HG02571 (cell line): ENCODE measurements at regions not wholly inside any gene's neighbourhood (a gene's known extent, or its start where the extent isn't known, plus 50 kb on each side); places are given as distances from the start of the nearest gene placed in this dataset.
"Not testable (repeated sequence)": the region's sequence is repeated elsewhere in the genome, so short reads cannot be mapped to it uniquely, and the experiment has no call there.

ENCODE experiments used
- ATAC-seq: cut with Tn5 transposase; IDR thresholded peaks from one replicate; pipeline ENCODE4 v1.9.1; 2021; ENCODE audit warnings: mild to moderate bottlenecking, moderate library complexity; ENCODE audit not compliant: unreplicated experiment

DNA sequence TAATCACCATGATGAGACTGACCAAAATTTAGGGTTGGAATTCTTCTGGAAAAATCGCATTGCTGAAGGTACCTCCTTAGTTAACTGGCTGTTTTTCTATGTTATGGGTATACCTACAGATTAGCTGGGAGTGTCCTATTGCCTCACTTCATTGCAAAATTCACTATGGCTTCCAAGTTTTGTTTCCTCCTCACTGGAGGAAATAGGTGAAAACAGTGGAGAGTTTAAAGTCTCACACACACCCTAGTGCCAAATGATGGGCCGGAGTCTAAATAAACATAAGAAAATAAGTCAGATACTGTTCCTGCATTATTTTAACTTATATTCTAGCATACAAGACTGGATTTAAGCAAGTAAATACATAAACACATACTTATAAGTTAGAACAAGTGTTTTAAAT, 98.2 kb downstream of the AHR start:
- no peak for ATAC-seq

GRCh38 chr7:17401791-17402627, 103.6 kb downstream of the AHR start:
- ATAC-seq: peak; percentile 53

DNA sequence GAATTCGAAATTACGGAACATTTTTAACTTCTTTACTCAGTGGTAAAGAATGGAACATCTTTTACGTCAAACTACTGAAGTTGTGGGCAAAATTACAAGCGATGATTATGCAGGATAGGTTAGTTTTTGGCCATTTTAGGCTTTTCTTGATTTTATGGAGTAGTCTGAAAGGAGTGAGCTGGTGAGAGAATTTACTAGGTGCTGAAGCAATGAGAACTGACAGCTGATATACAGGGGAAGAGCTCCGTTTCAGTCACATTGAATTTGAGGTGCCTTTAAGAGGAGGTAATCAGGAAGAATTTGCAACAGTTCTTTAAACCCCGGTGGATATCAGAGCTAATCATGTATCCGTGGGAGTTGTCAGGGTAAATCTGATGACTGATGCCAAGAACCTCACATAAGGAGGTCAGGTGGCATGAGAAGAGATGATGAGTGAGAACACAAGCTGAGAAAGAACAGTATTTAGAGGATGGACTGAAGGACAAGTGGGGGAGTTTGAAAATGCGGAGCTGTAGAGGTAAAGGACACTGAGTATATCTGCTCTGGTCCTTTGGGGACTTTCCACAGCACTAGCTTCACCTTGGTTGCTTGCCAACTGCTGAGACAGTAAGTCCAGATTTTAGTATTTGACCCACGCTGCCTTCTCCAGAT, 104.3 kb downstream of the AHR start:
- ATAC-seq: peak; percentile 83

DNA sequence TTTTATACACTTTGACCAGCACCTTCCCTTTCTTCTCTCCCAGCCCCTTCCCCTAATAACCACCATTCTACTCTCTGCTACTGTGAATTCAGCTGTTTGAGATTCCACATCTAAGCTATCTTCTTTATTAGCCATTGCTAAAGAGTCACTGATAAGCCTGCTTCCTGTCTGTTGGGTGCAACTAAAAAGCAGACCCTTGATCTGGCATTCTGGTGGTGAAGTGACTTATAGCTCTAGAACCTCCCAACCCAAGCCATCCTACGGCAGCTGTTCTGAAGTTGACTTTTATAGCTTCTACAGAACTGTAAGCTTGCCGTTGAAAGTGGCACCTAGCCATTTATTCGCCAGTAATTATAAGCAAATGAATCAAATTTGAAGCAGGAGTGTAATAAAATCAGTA, 105.6 kb downstream of the AHR start:
- ATAC-seq: no peak

- no peak for ATAC-seq
Measured at GRCh38 chr7:17405786-17406185, 107.3 kb downstream of the AHR start.

DNA sequence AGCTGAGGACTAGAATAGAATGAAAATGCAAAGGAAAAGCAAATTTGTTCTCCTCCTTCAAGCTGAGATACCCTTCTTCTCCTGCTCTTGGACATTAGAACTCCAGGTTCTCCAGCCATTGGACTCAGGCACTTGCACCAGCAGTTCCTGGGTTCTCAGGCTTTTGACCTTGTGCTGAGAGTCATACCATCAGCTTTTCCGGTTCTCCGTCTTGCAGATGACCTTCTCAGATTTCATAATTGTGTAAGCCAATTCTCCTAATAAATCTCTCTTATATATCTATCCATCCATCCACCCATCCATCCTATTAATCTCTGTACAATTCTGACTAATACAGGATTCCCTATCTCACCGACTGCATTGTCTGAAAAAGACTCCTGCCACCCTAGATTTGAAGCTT, 108.3 kb downstream of the AHR start:
- no peak for ATAC-seq

DNA sequence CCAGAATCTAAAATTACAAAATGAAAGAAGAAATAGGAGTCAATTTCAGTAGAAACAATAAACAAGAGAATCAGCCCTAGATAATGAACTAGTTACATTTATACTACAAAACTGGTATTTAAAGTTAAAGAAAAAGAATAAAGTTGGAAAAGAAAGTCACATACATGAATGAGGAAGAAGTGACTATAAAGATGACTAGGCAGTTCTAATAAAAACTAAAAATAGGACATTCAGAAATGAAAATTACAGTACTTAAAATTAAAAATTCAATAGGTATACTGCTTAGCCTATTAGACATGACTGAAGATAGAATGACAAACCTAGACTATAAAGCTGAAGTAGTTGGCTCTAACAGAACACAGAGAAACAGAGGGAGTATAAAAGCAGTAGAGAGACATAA, 108.8 kb downstream of the AHR start:
- no peak for ATAC-seq

DNA sequence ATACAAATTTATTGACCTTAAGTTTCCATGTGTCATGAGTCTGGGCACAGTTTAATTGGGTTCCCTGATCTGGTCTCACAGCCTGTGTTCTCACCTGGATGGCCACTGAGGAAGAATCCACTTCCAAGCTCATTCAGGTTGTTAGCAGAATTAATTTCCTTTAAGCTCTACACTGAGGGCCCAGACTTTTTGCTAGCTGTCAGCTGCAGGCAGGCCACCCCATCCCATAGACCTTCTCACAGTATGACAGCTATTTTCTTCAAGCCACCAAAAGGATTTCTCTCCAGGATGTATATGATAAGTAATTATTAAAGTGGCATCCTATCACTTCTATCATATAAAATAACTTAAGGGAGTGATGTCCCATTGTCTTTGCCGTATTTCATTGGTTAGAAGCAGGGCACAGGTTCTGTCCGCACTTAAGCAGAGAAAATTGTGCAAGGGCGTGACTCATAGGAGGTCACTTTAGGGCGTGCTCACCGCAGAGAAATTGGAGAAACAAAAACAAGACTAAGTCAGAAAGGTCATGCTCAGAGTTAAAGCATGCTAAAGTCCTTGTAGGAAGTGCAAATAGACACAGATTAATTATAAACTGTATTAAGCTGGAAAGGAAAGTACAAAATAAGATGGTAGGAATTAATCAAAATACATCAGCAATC, 109.9 kb downstream of the AHR start:
- no peak for ATAC-seq

DNA sequence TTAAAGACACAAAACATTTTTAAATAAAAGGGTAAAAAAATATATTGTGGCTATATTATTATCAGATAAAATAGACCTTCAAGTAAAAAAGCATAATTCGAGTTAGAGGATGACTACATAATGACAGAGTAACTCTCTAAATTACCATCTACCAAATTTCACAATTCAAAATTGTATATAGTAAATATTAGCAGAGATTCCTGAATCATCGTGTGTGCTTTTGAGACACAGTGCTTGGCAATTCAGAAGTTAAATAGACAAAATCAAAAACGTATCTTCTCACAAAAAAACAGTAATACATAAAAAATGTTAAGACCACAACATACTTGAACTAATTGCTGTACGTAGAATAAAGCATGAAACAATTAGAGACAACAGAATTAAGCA, 110.4 kb downstream of the AHR start:
- ATAC-seq: no peak

DNA sequence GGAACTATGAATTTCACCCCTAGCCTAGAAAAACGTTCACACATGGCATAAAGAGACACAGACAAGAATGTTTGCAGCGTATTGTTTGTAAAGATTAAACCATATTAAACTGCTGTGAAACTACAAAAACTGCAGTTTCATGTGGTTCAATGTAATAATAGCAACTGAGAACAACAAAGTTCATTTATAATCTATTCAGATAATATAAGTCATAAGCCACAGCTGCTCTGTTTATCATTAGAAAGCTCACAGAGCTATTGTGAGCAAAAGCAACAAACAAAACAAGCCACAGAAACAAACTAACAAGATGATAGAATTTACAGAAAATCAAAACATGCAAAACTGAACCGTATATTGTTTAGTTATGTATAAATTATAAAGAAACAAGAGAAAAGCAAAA, 113.5 kb downstream of the AHR start:
- peak; percentile 87 for ATAC-seq

DNA sequence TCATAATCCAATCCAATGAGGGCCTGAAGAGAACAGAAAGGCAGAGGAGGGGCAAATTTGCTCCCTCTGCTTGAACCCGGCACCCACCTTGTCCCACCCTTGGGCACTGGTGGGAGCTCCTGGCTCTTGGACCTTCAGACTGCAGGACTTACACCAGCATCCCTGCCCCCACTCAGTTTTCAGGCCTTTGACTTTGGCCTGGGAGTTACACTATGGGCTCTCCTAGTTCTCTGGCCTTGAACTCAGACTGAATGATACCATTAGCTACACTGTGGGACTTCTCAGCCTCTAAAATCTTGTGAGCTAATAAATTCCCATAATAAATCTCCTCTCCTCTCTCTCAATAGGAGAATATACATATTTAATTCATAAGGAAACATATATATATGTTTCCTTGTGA, 114.4 kb downstream of the AHR start:
- ATAC-seq: no peak

DNA sequence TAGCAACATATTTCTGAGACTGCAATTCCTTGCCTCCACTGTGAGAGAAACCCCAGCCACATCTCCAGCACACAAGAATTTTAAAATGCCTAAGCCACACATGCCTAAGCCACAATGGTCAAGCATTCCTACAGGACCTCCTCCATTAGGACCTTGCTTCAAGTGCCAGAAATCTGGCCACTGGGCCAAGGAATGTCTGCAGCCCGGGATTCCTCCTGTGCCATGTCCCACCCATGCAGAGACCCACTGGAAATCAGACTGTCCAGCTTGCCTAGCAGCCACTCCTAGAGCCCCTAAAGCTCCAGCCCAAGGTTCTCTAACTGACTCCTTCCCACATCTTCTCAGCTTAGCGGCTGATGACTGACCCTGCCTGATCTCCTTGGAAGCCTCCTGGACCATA, 117.5 kb downstream of the AHR start:
- ATAC-seq: no peak

GRCh38 chr7:17420308-17421015, 122.0 kb downstream of the AHR start:
- ATAC-seq: not testable (repeated sequence)

DNA sequence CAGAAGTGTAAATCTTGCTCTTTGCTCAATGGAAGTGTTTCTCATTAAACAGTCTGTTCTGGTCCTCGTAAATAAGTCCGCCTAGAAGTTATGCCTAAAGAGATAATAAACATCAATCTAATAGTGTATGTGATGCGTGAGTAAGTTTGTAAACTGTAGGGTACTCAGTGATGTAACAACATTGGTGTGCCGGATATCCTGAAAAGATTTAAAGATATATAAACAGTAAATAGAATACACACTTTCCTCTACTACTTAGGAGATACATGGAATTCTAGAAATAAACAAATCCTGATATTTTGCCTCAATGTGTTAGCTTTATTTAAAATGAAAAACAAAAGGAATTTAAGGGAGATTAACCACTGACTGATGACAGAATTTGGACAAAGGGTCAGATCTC, 123.5 kb downstream of the AHR start:
- no peak for ATAC-seq

GRCh38 chr7:17422966-17423365, 124.5 kb downstream of the AHR start:
- no peak for ATAC-seq

DNA sequence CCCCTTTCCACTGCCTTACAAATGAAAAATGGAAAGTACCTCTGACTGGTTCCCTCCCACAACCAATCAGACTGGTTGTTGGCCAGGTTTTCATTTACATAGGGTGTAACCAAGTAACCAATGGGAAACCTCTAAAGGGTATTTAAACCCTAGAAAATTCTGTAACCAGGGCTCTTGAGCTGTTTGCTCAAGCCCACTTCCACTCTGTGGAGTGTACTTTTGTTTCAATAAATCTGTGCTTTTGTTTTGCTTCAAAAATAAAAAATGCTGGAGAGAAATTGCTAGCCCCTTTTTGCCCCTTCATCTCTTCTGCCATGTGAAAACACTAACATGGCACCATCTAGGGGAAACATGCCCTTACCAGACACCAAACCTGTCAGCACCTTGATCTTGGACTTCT, 129.5 kb downstream of the AHR start:
- ATAC-seq: no peak

- ATAC-seq: no peak
Measured at GRCh38 chr7:17429579-17429978, 131.1 kb downstream of the AHR start.

DNA sequence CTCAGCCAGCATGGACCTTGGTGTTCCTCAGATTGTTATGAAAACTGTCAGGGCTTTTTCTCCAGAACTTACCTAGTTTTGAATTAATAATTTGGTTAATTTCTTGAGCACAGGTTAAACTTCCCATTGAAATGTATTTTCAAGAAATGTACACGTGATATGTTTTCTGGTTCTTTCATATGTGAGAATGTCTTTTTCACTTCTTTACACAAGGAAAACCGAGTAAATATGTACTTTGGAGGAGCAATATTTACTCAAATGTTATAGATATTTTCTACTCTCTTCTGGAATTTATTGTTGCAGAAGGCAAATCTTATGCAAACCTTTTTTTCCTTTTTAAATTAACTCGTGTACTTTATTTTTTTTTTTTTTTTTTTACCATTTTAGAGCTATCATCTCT, 134.3 kb downstream of the AHR start:
- no peak for ATAC-seq

DNA sequence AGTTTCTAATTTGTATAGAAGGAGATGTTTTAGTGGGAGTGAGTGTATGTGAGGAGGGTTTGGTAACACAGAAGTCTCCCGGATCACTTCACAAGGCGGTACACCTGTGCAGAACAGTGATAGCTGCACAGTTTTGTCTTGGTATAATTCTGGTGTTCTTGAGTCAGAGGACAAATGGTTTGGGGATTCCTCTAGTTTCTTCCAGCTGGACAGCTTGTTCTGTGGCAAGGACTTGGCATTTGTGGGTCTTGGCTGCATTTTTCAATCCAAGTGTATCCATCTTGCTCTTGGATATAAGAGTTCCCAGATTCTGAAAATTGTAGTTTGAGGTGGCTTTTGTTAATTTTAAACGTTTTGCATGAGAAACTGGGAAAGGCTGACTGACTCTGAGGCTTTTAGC, 135.7 kb downstream of the AHR start:
- no peak for ATAC-seq

DNA sequence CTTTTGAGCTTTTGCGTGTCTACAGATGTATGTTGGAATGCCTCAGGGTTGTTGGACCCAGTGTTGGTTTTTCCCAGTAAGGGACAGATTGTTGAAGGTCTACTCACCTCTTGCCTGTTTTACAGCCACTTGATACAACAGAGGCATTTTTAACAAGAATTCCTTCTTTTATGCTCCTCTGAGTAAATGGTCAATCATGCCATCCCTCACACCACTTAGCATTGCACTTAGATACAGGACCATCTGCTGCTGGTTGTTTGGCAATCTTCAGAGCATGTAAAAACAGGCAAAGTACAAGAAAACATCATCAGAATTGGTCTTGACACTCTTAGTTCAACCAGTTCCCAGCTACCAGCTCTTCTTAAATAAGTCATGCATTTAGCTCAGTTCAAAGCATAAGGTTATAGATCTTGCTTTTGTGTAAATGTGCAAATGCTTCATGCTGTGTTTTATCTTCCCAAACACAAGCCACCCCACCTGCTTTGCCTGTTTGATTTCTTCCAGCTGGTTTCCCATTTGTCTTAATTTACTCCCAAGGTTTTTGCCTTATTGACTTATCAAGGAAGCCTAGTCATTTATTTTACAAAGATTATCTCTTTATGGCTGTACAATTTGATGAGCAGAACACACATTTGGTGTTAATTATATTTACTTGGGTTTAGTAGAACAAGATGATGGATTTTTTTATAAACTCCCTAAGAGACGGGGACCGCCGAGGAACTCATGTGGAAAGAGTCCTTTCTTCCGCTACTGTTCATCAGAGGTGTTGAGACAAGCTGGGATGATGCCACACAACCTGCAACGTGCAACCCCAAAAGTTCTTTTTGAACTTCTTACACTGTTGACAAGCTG, 136.6 kb downstream of the AHR start:
- no peak for ATAC-seq

GRCh38 chr7:17436126-17436525, 137.7 kb downstream of the AHR start:
- ATAC-seq: no peak
